H7 (cell line): ENCODE measurements at regions not wholly inside any gene's neighbourhood (a gene's known extent, or its start where the extent isn't known, plus 50 kb on each side); places are given as distances from the start of the nearest gene placed in this dataset.

Experiments used
- DNase-seq: peaks from one replicate; pipeline ENCODE4 v3.0.0; 2012
- H3K27me3 ChIP-seq: 2 replicates; pipeline ENCODE4 v1.6.0; 2011; ENCODE audit warnings: mild to moderate bottlenecking, low read length; ENCODE audit not compliant: control insufficient read depth, insufficient read depth
- H3K36me3 ChIP-seq: replicated peaks from 2 replicates; pipeline ENCODE4 v1.5.1; 2011; ENCODE audit warnings: low read length; ENCODE audit not compliant: control insufficient read depth, insufficient read depth
- H3K4me3 ChIP-seq: 2 replicates; pipeline ENCODE4 v1.5.1; 2011; ENCODE audit warnings: low read depth, mild to moderate bottlenecking, control low read depth, low read length, moderate library complexity; ENCODE audit not compliant: insufficient read depth

GRCh38 chr1:209324901-209325871 is 258.3 kb upstream of the CAMK1G start:
- H3K4me3 ChIP-seq = no peak overlapping the region
- peak; percentile 16 for DNase-seq
- H3K36me3 ChIP-seq = no peaks in the 10 kb centered on the region
- no peaks in the 10 kb centered on the region for H3K27me3 ChIP-seq

- H3K27me3 ChIP-seq = no peaks in the 10 kb centered on the region
- DNase-seq = no peak
- H3K4me3 ChIP-seq = no peak overlapping the region
- no peaks in the 10 kb centered on the region for H3K36me3 ChIP-seq
These were observed 257.4 kb upstream of the CAMK1G start for GRCh38 chr1:209326076-209326475.

GRCh38 chr1:209326831-209327230 is 256.7 kb upstream of the CAMK1G start:
- no peaks in the 10 kb centered on the region for H3K27me3 ChIP-seq
- H3K36me3 ChIP-seq = no peaks in the 10 kb centered on the region
- H3K4me3 ChIP-seq = no peak overlapping the region
- DNase-seq = no peak

DNA sequence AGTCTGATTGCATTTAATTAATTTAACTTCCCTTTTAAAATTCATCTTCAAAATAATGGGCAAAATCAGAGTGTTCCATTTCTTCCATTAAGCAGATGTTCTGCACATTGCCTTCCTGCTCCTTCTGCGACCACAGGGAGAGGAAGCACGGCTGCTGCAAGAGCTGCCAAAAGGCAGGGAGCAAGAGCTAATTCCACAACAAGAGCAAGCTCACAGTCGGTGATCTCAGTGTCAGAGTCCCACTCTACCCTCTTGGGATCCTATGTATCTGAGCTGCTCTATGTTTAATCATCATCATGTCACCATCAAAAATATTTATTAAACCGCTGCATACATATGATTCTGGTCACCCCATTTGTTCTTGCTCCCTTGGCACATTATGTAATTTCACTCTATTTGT is 255.3 kb upstream of the CAMK1G start:
- no peak for DNase-seq
- no peak overlapping the region for H3K4me3 ChIP-seq
- no peaks in the 10 kb centered on the region for H3K27me3 ChIP-seq
- H3K36me3 ChIP-seq = no peaks in the 10 kb centered on the region

DNA sequence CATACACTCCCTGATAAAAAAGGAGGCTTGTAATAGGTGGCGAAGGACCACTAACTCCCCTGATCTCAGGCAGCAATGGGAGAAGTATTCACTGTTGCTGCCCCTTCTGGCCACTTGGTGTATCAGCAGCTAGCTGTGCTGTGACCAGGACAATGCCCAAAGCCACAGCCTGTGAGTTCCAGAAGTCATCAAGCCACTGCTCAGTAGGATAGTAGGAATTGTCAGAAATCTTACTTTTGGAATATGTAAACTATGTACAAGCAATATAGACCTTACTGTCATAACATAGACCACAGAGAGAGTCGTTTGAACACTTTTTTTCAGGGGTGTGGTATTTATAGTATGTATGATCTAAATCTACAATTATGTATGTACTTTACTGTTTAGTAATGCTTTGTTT is 248.3 kb upstream of the CAMK1G start:
- DNase-seq = peak; percentile 62
- Histone ChIP-seq H3K27me3 (no peaks in the 10 kb centered on the region), H3K36me3 (no peaks in the 10 kb centered on the region), H3K4me3 (no peak overlapping the region)

DNA sequence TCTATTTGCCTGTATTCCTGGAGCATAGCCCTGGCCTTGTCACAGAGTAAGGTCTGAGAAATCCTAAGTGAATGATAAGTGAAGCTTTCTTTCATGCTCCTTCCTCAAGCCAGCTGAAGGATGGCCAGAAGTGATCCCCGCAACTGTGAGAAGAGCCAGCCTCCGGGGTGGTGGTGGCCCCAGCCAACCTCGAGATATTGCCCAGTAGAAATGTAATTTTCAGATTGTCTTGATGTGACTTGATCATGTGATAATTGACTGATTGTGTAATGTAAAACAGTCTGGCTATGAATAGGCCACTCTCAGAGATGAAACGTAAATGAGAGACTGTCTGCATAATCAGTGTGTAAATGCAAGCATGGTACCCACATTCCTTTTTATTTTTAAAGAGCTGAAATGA is 242.4 kb upstream of the CAMK1G start:
- DNase-seq = no peak
- no peaks in the 10 kb centered on the region for H3K27me3 ChIP-seq
- no peaks in the 10 kb centered on the region for H3K36me3 ChIP-seq
- H3K4me3 ChIP-seq = no peak overlapping the region

DNA sequence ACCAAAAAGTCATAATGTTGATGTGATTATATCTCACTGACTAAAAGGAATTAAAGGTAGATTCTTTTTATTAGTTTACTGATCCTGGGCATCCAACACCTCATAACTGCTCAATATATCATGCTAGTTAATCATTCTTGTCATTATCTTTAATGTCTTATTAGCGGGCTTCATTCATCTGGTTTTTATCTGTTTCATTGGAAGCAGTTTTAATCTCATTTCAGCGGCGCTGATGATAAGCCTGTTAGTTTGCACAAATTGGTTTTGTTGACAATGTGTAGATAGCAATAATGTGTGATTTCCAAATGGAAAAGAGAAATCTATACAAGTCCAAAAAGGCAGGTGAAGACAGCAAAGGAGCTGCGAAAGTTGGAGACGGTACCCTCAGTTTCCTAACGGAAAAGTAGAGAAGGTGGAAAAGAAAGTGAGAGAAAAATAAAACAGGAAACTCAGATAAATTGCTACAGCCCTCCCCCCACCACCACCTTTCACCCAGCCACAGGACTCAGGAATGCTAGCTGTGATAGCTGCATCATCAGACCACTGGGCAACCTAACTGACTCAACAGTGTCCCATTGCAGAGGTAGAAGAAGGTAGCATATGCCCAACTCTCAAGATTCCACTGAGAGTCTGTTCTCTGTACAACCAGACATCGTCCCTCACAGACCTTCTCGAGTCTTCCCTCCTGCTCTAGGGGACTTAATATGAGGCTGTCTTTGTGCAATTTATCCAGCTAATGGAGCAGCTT is 241.7 kb upstream of the CAMK1G start:
- DNase-seq = no peak
- no peaks in the 10 kb centered on the region for H3K27me3 ChIP-seq
- no peak overlapping the region for H3K4me3 ChIP-seq
- no peaks in the 10 kb centered on the region for H3K36me3 ChIP-seq

GRCh38 chr1:209342441-209343175 is 240.9 kb upstream of the CAMK1G start:
- no peaks in the 10 kb centered on the region for H3K27me3 ChIP-seq
- no peaks in the 10 kb centered on the region for H3K36me3 ChIP-seq
- no peak for DNase-seq
- no peak overlapping the region for H3K4me3 ChIP-seq

DNA sequence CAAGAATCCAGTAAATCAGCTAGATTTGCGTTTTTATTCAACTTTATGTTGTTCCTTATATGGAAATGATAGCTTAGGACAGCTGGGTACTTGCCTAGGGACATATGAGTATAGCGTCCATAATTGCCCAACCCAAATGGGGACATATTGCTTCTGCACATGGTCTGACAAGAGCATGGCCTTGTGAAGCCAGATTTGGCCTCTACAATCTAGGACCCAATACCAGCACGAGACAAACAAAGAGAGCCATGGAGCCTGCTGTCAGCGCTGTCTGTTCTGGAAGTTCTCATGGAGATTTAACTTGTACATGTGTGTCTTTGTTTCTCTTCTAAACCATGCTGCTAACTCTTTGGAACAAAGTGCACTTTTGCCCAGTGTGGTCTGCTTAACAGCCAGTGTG is 240.0 kb upstream of the CAMK1G start:
- Histone ChIP-seq H3K4me3 (no peak overlapping the region), H3K27me3 (no peaks in the 10 kb centered on the region), H3K36me3 (no peaks in the 10 kb centered on the region)
- DNase-seq = no peak

GRCh38 chr1:209344156-209344555 is 239.4 kb upstream of the CAMK1G start:
- Histone ChIP-seq H3K36me3 (no peaks in the 10 kb centered on the region), H3K4me3 (no peak overlapping the region), H3K27me3 (no peaks in the 10 kb centered on the region)
- no peak for DNase-seq

- no peak overlapping the region for H3K4me3 ChIP-seq
- DNase-seq = no peak
- no peaks in the 10 kb centered on the region for H3K27me3 ChIP-seq
- H3K36me3 ChIP-seq = no peaks in the 10 kb centered on the region
These were observed 233.9 kb upstream of the CAMK1G start for GRCh38 chr1:209349363-209350308.

GRCh38 chr1:209353053-209353452 is 230.5 kb upstream of the CAMK1G start:
- no peaks in the 10 kb centered on the region for H3K27me3 ChIP-seq
- DNase-seq = no peak
- H3K4me3 ChIP-seq = no peak overlapping the region

DNA sequence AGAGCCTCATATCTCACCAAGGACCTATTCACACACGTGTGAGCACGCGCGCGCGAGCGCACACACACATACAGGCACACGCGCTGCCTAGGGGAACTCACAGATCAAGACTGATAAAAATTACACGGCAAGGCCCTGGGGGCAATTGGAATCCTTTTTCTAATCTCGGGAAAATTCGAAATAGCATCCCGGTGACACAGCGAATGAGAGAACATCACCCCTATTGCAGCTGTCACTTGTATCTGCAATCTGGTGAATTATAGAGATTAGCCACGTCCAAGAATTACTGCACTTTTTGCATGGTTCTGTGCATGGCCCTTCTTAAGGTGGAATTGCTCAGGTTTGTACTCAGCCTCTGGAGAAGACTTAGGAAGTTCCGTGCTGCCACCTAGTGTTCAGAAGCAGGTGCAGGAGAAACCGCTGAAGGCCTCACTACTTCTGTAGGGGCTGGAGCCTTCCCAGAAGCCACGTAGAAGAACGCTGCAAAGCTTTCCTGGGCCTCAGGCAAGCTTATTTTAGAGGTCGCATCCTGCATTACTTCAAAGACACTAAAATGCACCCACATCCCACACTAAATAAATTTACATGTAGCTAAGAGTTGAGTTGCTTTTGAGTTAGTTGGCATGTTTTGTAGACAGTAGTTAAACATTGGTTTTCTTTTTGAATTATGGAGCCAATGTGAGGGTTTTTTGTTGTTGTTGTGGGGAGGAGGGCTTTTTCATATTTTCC is 229.2 kb upstream of the CAMK1G start:
- Histone ChIP-seq H3K27me3 (no peaks in the 10 kb centered on the region), H3K4me3 (no peak overlapping the region), H3K36me3 (no peaks in the 10 kb centered on the region)
- DNase-seq = peak; percentile 28

More at GRCh38 chr1:209353053-209353452, 230.5 kb upstream of the CAMK1G start:
- H3K36me3 ChIP-seq = no peaks in the 10 kb centered on the region
